SIG-M5 treated with dmso at 0.1 percent for 504 hours (cell line): ENCODE measurements at regions not wholly inside any gene's neighbourhood (a gene's known extent, or its start where the extent isn't known, plus 50 kb on each side); places are given as distances from the start of the nearest gene placed in this dataset.

ENCODE experiments used
- DNase-seq: peaks from one replicate; lab custom pipeline; 2025; ENCODE audit not compliant: unreplicated experiment; lab: John Stamatoyannopoulos, UW

- DNase-seq = peak; percentile 99
Measured at GRCh38 chr20:57114290-57115005, 152.0 kb downstream of the BMP7 start.

- no peak for DNase-seq
Measured at GRCh38 chr20:57117296-57117695, 149.1 kb downstream of the BMP7 start.

GRCh38 chr20:57118107-57118769 is 148.2 kb downstream of the BMP7 start:
- no peak for DNase-seq
